ENCODE measurements at regions not wholly inside any gene's neighbourhood (a gene's known extent, or its start where the extent isn't known, plus 50 kb on each side); places are given as distances from the start of the nearest gene placed in this dataset.
A peak's percentile ranks its signal among the peaks of the same experiment; 100 is the strongest.

- Histone ChIP-seq H4K91ac (ENCODE audit: low read length) (no peak overlapping the region), H3K4me3 (ENCODE audit: insufficient read depth in 1 of 2, low read depth in 1 of 2, low read length in 2 of 2) (no peak overlapping the region), H3K14ac (ENCODE audit: low read length in 2 of 2) (no peak overlapping the region), H2BK120ac (ENCODE audit: low read depth, low read length) (no peak overlapping the region), H3K27ac (ENCODE audit: low read length, poor library complexity, severe bottlenecking) (no peak overlapping the region), H2BK5ac (ENCODE audit: low read depth, low read length, poor library complexity, severe bottlenecking) (no peak overlapping the region), H3K18ac (ENCODE audit: low read depth in 1 of 2, low read length in 2 of 2) (no peak overlapping the region), H2AK5ac (ENCODE audit: low read length, severe bottlenecking) (no peak overlapping the region), H3K4me1 (ENCODE audit: control insufficient read depth, insufficient read depth, low read depth, low read length) (peaks cover 15% of the 10 kb centered on the region), H3K23ac (ENCODE audit: low read length in 2 of 2) (no peak overlapping the region), H2AFZ (ENCODE audit: low read depth, low read length) (no peak overlapping the region), H3K36me3 (ENCODE audit: control insufficient read depth in 1 of 2, insufficient read depth in 2 of 2, low read depth in 1 of 2, low read length in 2 of 2) (no peaks in the 10 kb centered on the region), H4K8ac (ENCODE audit: low read length) (no peak overlapping the region), H2BK15ac (ENCODE audit: low read depth, poor library complexity, severe bottlenecking) (no peak overlapping the region), H3K4me2 (ENCODE audit: low read length, poor library complexity, severe bottlenecking) (no peak overlapping the region), H3K79me1 (replicated peaks; ENCODE audit: low read length, poor library complexity, severe bottlenecking) (no peaks in the 10 kb centered on the region), H2BK12ac (ENCODE audit: low read length in 2 of 2) (no peak overlapping the region), H3K4ac (ENCODE audit: low read depth in 1 of 2, low read length in 2 of 2) (no peak overlapping the region), H3K27me3 (ENCODE audit: control insufficient read depth in 1 of 2, insufficient read depth in 1 of 2, low read length in 2 of 2) (peaks cover 0 to 19% of the 10 kb centered on the region in 2 experiments), H3K9me3 (ENCODE audit: control insufficient read depth, low read length) (no peaks in the 10 kb centered on the region), H3K9ac (ENCODE audit: low read length) (no peak overlapping the region)
- peak; percentile 63 for DNase-seq
- 14% methylated on average over 1 of the region's 3 CpGs for WGBS
Observed at GRCh38 chr2:234629596-234629995, 132.7 kb upstream of the ARL4C start.

GRCh38 chr2:234628953-234629352, 132.1 kb upstream of the ARL4C start:
- Histone ChIP-seq H2BK15ac (ENCODE audit: low read depth, poor library complexity, severe bottlenecking) (no peak overlapping the region), H3K27ac (ENCODE audit: low read length, poor library complexity, severe bottlenecking) (no peak overlapping the region), H4K8ac (ENCODE audit: low read length) (no peak overlapping the region), H3K18ac (ENCODE audit: low read depth in 1 of 2, low read length in 2 of 2) (no peak overlapping the region), H2BK120ac (ENCODE audit: low read depth, low read length) (no peak overlapping the region), H3K36me3 (ENCODE audit: control insufficient read depth in 1 of 2, insufficient read depth in 2 of 2, low read depth in 1 of 2, low read length in 2 of 2) (no peaks in the 10 kb centered on the region), H2BK5ac (ENCODE audit: low read depth, low read length, poor library complexity, severe bottlenecking) (no peak overlapping the region), H3K4ac (ENCODE audit: low read depth in 1 of 2, low read length in 2 of 2) (no peak overlapping the region), H3K4me1 (ENCODE audit: control insufficient read depth, insufficient read depth, low read depth, low read length) (peaks cover 13% of the 10 kb centered on the region), H3K9me3 (ENCODE audit: control insufficient read depth, low read length) (no peaks in the 10 kb centered on the region), H3K27me3 (ENCODE audit: control insufficient read depth in 1 of 2, insufficient read depth in 1 of 2, low read length in 2 of 2) (peaks cover 0 to 19% of the 10 kb centered on the region in 2 experiments), H2AFZ (ENCODE audit: low read depth, low read length) (no peak overlapping the region), H4K91ac (ENCODE audit: low read length) (no peak overlapping the region), H2BK12ac (ENCODE audit: low read length in 2 of 2) (peak overlapping the region in 1 of 2 experiments; percentile 30), H3K79me1 (replicated peaks; ENCODE audit: low read length, poor library complexity, severe bottlenecking) (no peaks in the 10 kb centered on the region), H3K9ac (ENCODE audit: low read length) (no peak overlapping the region), H3K14ac (ENCODE audit: low read length in 2 of 2) (no peak overlapping the region), H3K4me3 (ENCODE audit: insufficient read depth in 1 of 2, low read depth in 1 of 2, low read length in 2 of 2) (no peak overlapping the region), H3K23ac (ENCODE audit: low read length in 2 of 2) (no peak overlapping the region), H3K4me2 (ENCODE audit: low read length, poor library complexity, severe bottlenecking) (no peak overlapping the region), H2AK5ac (ENCODE audit: low read length, severe bottlenecking) (no peak overlapping the region)
- WGBS = 76% methylated on average over 5 of the region's 5 CpGs
- DNase-seq = peak; percentile 38

- Histone ChIP-seq H3K4me1 (ENCODE audit: control insufficient read depth, insufficient read depth, low read depth, low read length) (peaks cover 8% of the 10 kb centered on the region), H2BK15ac (ENCODE audit: low read depth, poor library complexity, severe bottlenecking) (no peak overlapping the region), H3K79me1 (replicated peaks; ENCODE audit: low read length, poor library complexity, severe bottlenecking) (no peaks in the 10 kb centered on the region), H3K27ac (ENCODE audit: low read length, poor library complexity, severe bottlenecking) (no peak overlapping the region), H4K8ac (ENCODE audit: low read length) (no peak overlapping the region), H3K9ac (ENCODE audit: low read length) (no peak overlapping the region), H2BK12ac (ENCODE audit: low read length in 2 of 2) (no peak overlapping the region), H3K18ac (ENCODE audit: low read depth in 1 of 2, low read length in 2 of 2) (no peak overlapping the region), H3K4me2 (ENCODE audit: low read length, poor library complexity, severe bottlenecking) (no peak overlapping the region), H4K91ac (ENCODE audit: low read length) (no peak overlapping the region), H3K9me3 (ENCODE audit: control insufficient read depth, low read length) (no peaks in the 10 kb centered on the region), H3K4ac (ENCODE audit: low read depth in 1 of 2, low read length in 2 of 2) (no peak overlapping the region), H3K36me3 (ENCODE audit: control insufficient read depth in 1 of 2, insufficient read depth in 2 of 2, low read depth in 1 of 2, low read length in 2 of 2) (no peaks in the 10 kb centered on the region), H2BK5ac (ENCODE audit: low read depth, low read length, poor library complexity, severe bottlenecking) (no peak overlapping the region), H3K4me3 (ENCODE audit: insufficient read depth in 1 of 2, low read depth in 1 of 2, low read length in 2 of 2) (no peak overlapping the region), H3K23ac (ENCODE audit: low read length in 2 of 2) (no peak overlapping the region), H2BK120ac (ENCODE audit: low read depth, low read length) (no peak overlapping the region), H3K14ac (ENCODE audit: low read length in 2 of 2) (no peak overlapping the region), H2AFZ (ENCODE audit: low read depth, low read length) (no peak overlapping the region), H2AK5ac (ENCODE audit: low read length, severe bottlenecking) (no peak overlapping the region), H3K27me3 (ENCODE audit: control insufficient read depth in 1 of 2, insufficient read depth in 1 of 2, low read length in 2 of 2) (peaks cover 0 to 17% of the 10 kb centered on the region in 2 experiments)
- WGBS = 90% methylated on average over 2 of the region's 2 CpGs
- no peak for DNase-seq
Observed at GRCh38 chr2:234627308-234627707, 130.4 kb upstream of the ARL4C start.

GRCh38 chr2:234626566-234627130, 129.8 kb upstream of the ARL4C start:
- Histone ChIP-seq H3K27me3 (ENCODE audit: control insufficient read depth in 1 of 2, insufficient read depth in 1 of 2, low read length in 2 of 2) (peaks cover 0 to 10% of the 10 kb centered on the region in 2 experiments), H2AK5ac (ENCODE audit: low read length, severe bottlenecking) (no peak overlapping the region), H3K9me3 (ENCODE audit: control insufficient read depth, low read length) (no peaks in the 10 kb centered on the region), H2BK12ac (ENCODE audit: low read length in 2 of 2) (no peak overlapping the region), H2BK120ac (ENCODE audit: low read depth, low read length) (no peak overlapping the region), H3K4me1 (ENCODE audit: control insufficient read depth, insufficient read depth, low read depth, low read length) (peaks cover 8% of the 10 kb centered on the region), H3K14ac (ENCODE audit: low read length in 2 of 2) (no peak overlapping the region), H3K9ac (ENCODE audit: low read length) (no peak overlapping the region), H2AFZ (ENCODE audit: low read depth, low read length) (no peak overlapping the region), H3K27ac (ENCODE audit: low read length, poor library complexity, severe bottlenecking) (no peak overlapping the region), H3K18ac (ENCODE audit: low read depth in 1 of 2, low read length in 2 of 2) (no peak overlapping the region), H2BK15ac (ENCODE audit: low read depth, poor library complexity, severe bottlenecking) (no peak overlapping the region), H3K23ac (ENCODE audit: low read length in 2 of 2) (no peak overlapping the region), H3K4ac (ENCODE audit: low read depth in 1 of 2, low read length in 2 of 2) (no peak overlapping the region), H2BK5ac (ENCODE audit: low read depth, low read length, poor library complexity, severe bottlenecking) (no peak overlapping the region), H3K4me3 (ENCODE audit: insufficient read depth in 1 of 2, low read depth in 1 of 2, low read length in 2 of 2) (no peak overlapping the region), H4K8ac (ENCODE audit: low read length) (no peak overlapping the region), H3K79me1 (replicated peaks; ENCODE audit: low read length, poor library complexity, severe bottlenecking) (no peaks in the 10 kb centered on the region), H3K36me3 (ENCODE audit: control insufficient read depth in 1 of 2, insufficient read depth in 2 of 2, low read depth in 1 of 2, low read length in 2 of 2) (no peaks in the 10 kb centered on the region), H3K4me2 (ENCODE audit: low read length, poor library complexity, severe bottlenecking) (no peak overlapping the region), H4K91ac (ENCODE audit: low read length) (no peak overlapping the region)
- no peak for DNase-seq
- 83% methylated on average over 4 of the region's 7 CpGs for WGBS

All from mesenchymal stem cell (in vitro differentiated cells and primary cell).